ENCODE measurements at regions not wholly inside any gene's neighbourhood (a gene's known extent, or its start where the extent isn't known, plus 50 kb on each side); places are given as distances from the start of the nearest gene placed in this dataset.

- peak in 1 of 2 donors; percentile 44 for DNase-seq (ENCODE audit: low spot score in 2 of 2)
- H3K9me3 ChIP-seq = no peaks in the 10 kb centered on the region
- H3K27me3 ChIP-seq = peaks cover 3% of the 10 kb centered on the region
- no peak for TF ChIP-seq POLR2A (IDR thresholded peaks at IDR 0.05)
- no peak for TF ChIP-seq POLR2AphosphoS5 (IDR thresholded peaks at IDR 0.05)
- TF ChIP-seq EP300 (IDR thresholded peaks at IDR 0.05) = no peak
- TF ChIP-seq CTCF (IDR thresholded peaks at IDR 0.05) = no peak
- H3K4me3 ChIP-seq = no peak overlapping the region
- WGBS = 87% methylated on average over 13 of the region's 13 CpGs
- no peak overlapping the region for H3K27ac ChIP-seq
- no peaks in the 10 kb centered on the region for H3K4me1 ChIP-seq
- H3K36me3 ChIP-seq = no peaks in the 10 kb centered on the region
Observed at GRCh38 chr2:240301256-240301795, 134.1 kb upstream of the GPC1 start.

DNA sequence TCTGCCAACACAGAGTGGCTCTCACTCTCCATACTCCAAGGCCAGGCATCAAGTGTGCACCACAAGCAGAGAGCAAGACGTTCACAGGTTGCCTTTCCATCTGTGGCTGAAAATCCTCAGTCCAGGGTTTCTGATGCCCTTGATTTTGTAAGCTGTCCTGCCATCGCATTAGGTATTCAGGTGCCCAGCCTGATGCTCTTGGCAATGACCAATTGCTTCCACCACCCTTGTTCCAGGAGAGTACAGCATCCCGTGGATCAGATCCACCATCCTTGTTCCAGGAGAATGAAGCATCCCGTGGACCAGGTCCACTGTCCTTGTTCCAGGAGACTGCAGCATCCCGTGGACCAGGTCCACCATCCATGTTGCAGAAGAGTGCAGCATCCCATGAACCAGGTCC is 133.4 kb upstream of the GPC1 start:
- H3K4me1 ChIP-seq = no peaks in the 10 kb centered on the region
- DNase-seq (ENCODE audit: low spot score in 2 of 2) = peak in 1 of 2 donors; percentile 31
- 92% methylated on average over 3 of the region's 5 CpGs for WGBS
- peaks cover 3% of the 10 kb centered on the region for H3K27me3 ChIP-seq
- H3K27ac ChIP-seq = no peak overlapping the region
- H3K4me3 ChIP-seq = no peak overlapping the region
- no peaks in the 10 kb centered on the region for H3K9me3 ChIP-seq
- no peaks in the 10 kb centered on the region for H3K36me3 ChIP-seq
- TF ChIP-seq POLR2AphosphoS5 (IDR thresholded peaks at IDR 0.05) = no peak
- no peak for TF ChIP-seq EP300 (IDR thresholded peaks at IDR 0.05)
- TF ChIP-seq POLR2A (IDR thresholded peaks at IDR 0.05) = no peak
- TF ChIP-seq CTCF (IDR thresholded peaks at IDR 0.05) = no peak

DNA sequence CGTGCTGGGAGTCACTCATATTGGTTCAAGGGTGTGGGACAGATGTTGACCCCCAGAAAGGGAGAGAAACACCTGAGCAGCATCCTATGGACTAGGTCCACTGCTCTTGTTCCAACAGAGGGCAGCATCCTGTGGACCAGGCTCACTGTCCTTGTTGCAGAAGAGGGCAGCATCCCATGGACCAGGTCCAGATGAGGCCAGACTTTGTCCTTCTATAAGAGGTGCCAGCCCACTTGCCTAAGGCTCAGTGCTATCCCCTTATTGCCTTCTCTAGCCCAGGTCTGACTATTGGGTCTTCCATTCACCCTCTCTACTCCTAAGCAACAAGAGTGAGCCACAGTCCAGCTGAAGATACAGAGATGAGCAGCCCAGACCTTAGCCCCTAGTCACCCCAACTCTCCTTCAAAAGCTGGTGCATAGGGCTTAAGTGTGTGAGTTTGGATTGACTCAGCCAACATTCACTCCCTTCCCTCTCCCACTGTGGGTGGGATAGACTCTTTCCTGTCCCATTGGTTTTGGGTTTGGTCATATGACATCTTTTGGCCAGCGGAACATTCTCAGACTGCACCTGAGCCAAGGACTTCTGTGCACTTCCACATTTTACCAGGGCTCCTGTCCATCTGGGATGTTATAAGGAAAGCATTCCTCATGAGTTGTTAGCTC is 132.4 kb upstream of the GPC1 start:
- Histone ChIP-seq H3K4me3 (no peak overlapping the region), H3K36me3 (no peaks in the 10 kb centered on the region), H3K27me3 (peaks cover 3% of the 10 kb centered on the region), H3K9me3 (no peaks in the 10 kb centered on the region), H3K4me1 (no peaks in the 10 kb centered on the region), H3K27ac (no peak overlapping the region)
- WGBS = 88% methylated on average over 1 of the region's 2 CpGs
- peak in 1 of 2 donors; percentile 31 for DNase-seq (ENCODE audit: low spot score in 2 of 2)
- no peak for TF ChIP-seq POLR2A (IDR thresholded peaks at IDR 0.05)
- no peak for TF ChIP-seq POLR2AphosphoS5 (IDR thresholded peaks at IDR 0.05)
- TF ChIP-seq EP300 (IDR thresholded peaks at IDR 0.05) = no peak
- TF ChIP-seq CTCF (IDR thresholded peaks at IDR 0.05) = no peak

DNA sequence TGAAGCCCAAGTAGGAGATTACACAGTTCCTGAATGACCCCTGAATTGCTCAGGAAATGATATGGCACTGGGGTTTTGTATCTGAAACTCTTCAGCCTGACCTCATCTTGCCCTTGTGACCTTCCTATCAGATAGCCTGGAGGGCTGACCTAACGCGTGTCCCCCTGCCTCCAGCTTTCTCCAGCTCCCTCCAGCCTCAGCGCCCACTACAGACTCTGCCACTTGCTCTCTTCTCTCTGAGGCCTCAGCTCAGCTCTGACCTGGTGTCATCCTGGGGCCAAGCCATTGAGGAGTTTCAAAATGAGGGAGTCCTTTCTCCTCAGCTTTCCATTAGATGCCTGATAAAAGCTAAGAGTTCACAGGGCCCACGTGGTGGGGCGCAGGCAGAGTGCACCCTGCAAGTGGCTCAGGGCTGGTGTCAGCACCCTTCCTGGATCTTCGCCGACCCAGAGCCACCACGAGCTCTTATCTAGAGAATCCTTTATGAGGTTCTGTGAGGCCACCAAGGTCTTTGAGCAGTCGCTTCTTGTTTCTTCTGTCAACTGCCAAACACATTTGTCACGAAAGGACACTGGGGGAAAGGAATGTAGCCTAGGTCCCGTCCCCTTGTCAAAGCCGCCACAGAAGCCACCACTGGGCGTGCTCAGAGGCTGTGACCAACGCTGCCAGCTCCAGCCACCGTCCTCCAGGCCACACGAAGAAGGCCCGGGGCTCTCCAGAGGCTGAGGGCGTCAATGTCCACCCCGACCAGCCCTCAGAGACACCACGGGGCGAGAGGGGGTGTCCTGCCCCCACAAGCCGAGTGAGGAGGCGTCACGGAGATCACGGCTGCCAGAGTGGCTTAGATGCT is 131.3 kb upstream of the GPC1 start:
- Histone ChIP-seq H3K27ac (no peak overlapping the region), H3K4me3 (no peak overlapping the region), H3K27me3 (peaks cover 3% of the 10 kb centered on the region), H3K36me3 (no peaks in the 10 kb centered on the region), H3K9me3 (no peaks in the 10 kb centered on the region), H3K4me1 (no peaks in the 10 kb centered on the region)
- peak in 1 of 2 donors; percentile 67 for DNase-seq (ENCODE audit: low spot score in 2 of 2)
- TF ChIP-seq POLR2AphosphoS5 (IDR thresholded peaks at IDR 0.05) (no peak), EP300 (IDR thresholded peaks at IDR 0.05) (no peak), CTCF (IDR thresholded peaks at IDR 0.05) (no peak), POLR2A (IDR thresholded peaks at IDR 0.05) (no peak)
- WGBS = 86% methylated on average over 12 of the region's 25 CpGs

GRCh38 chr2:240304746-240305161 is 130.7 kb upstream of the GPC1 start:
- peak in 1 of 2 donors; percentile 43 for DNase-seq (ENCODE audit: low spot score in 2 of 2)
- Histone ChIP-seq H3K36me3 (no peaks in the 10 kb centered on the region), H3K9me3 (no peaks in the 10 kb centered on the region), H3K4me1 (no peaks in the 10 kb centered on the region), H3K27me3 (peaks cover 3% of the 10 kb centered on the region), H3K27ac (no peak overlapping the region), H3K4me3 (no peak overlapping the region)
- WGBS = 84% methylated on average over 12 of the region's 12 CpGs
- TF ChIP-seq POLR2A (IDR thresholded peaks at IDR 0.05) (no peak), EP300 (IDR thresholded peaks at IDR 0.05) (no peak), CTCF (IDR thresholded peaks at IDR 0.05) (no peak), POLR2AphosphoS5 (IDR thresholded peaks at IDR 0.05) (no peak)

All from suprapubic skin (tissue), 4 donors.